ENCODE measurements at regions not wholly inside any gene's neighbourhood (a gene's known extent, or its start where the extent isn't known, plus 50 kb on each side); places are given as distances from the start of the nearest gene placed in this dataset.

DNA sequence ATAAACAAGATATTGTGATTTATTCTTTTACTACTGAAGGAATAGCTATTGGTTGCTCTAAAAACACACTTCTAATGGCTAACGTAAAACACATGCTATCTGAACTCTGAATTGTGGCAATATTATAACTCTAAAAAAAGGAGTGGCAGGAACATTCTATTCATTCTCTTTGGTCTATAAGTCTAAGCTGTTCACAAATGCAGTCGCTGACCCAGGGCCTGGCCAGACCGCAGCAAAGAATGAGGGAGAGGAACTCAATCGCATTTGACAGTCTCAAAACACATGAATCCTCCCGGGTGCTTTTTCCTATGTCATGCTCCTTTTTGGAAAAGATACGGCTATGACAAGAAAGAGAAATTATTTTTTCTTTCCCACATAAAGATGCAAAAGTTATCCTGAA, 651.6 kb upstream of the PITX2 start:
- FAIRE-seq (no peak), DNase-seq (ENCODE audit: low read depth in 1 of 2, low spot score in 2 of 2) (no peak)
- CTCF ChIA-PET (ENCODE audit: partially characterized antibody): interaction anchor here (1.8 kb wide), 1 partner anchor 9 kb away, joined by 6 read pairs; no protein-coding TSS in a partner anchor
- TF ChIP-seq, protein P1, sequence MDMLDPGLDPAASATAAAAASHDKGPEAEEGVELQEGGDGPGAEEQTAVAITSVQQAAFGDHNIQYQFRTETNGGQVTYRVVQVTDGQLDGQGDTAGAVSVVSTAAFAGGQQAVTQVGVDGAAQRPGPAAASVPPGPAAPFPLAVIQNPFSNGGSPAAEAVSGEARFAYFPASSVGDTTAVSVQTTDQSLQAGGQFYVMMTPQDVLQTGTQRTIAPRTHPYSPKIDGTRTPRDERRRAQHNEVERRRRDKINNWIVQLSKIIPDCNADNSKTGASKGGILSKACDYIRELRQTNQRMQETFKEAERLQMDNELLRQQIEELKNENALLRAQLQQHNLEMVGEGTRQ (IDR thresholded peaks at IDR 0.05; ENCODE audit: low read length): no peak
- no peak for TF ChIP-seq SP1 (IDR thresholded peaks at IDR 0.05; ENCODE audit: low read depth, low read length)
- no peak for TF ChIP-seq JUN (IDR thresholded peaks at IDR 0.05; ENCODE audit: low read depth, low read length)
- TF ChIP-seq BRCA1 (IDR thresholded peaks at IDR 0.05; ENCODE audit: low read depth, low read length): no peak
- no peak for TF ChIP-seq ZNF274 (IDR thresholded peaks at IDR 0.05; ENCODE audit: borderline replicate concordance, extremely low read depth, low read length)
- TF ChIP-seq HDAC6 (IDR thresholded peaks at IDR 0.05; ENCODE audit: low read depth, low read length): no peak
- no peak for TF ChIP-seq CHD1 (IDR thresholded peaks at IDR 0.05; ENCODE audit: low read depth, low read length)
- no peak for TF ChIP-seq CREB1 (IDR thresholded peaks at IDR 0.05)
- no peak for TF ChIP-seq MAFK (IDR thresholded peaks at IDR 0.05; ENCODE audit: low read depth, low read length)
- TF ChIP-seq KDM5A (IDR thresholded peaks at IDR 0.05; ENCODE audit: low read length): no peak
- TF ChIP-seq, protein P2, sequence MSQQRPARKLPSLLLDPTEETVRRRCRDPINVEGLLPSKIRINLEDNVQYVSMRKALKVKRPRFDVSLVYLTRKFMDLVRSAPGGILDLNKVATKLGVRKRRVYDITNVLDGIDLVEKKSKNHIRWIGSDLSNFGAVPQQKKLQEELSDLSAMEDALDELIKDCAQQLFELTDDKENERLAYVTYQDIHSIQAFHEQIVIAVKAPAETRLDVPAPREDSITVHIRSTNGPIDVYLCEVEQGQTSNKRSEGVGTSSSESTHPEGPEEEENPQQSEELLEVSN (IDR thresholded peaks at IDR 0.05): no peak
- TF ChIP-seq EGR1 (IDR thresholded peaks at IDR 0.05; ENCODE audit: borderline replicate concordance, low read depth, low read length): no peak
- TF ChIP-seq RNF2 (IDR thresholded peaks at IDR 0.05; ENCODE audit: borderline replicate concordance, low read depth, low read length, missing control alignments, poor library complexity, severe bottlenecking): no peak
- no peak for TF ChIP-seq SIN3A (conservative IDR thresholded peaks at IDR 0.05 in 1 of 2, IDR thresholded peaks at IDR 0.05 in 1 of 2; ENCODE audit: low read depth in 1 of 2, low read length in 2 of 2)

More for the DNA sequence above, 651.6 kb upstream of the PITX2 start:
- no peak overlapping the region for H2BK5ac ChIP-seq (ENCODE audit: low read depth, low read length)
- H4K20me1 ChIP-seq (replicated peaks in 1 of 2; ENCODE audit: control insufficient read depth in 1 of 2, insufficient read depth in 2 of 2, low read length in 2 of 2): no peaks in the 10 kb centered on the region
- H2BK120ac ChIP-seq (replicated peaks; ENCODE audit: low read depth, low read length): no peak overlapping the region
- H2BK12ac ChIP-seq (ENCODE audit: low read depth, low read length): no peak overlapping the region
- no peak overlapping the region for H3K9ac ChIP-seq (replicated peaks in 1 of 4; ENCODE audit: extremely low read depth in 1 of 4, low read depth in 3 of 4, low read length in 3 of 4)
- no peak overlapping the region for H3K4me3 ChIP-seq (ENCODE audit: extremely low read depth in 1 of 4, insufficient read depth in 2 of 4, low read depth in 3 of 4, low read length in 4 of 4)
- H3K23ac ChIP-seq (ENCODE audit: insufficient read length): no peak overlapping the region
- 94% methylated on average over 6 of the region's 6 CpGs; no CpG with 5 or more reads in 1 of the 2 experiments for WGBS, 2 experiments (ENCODE audit: extremely low coverage in 1 of 2, insufficient coverage in 1 of 2, insufficient read length in 1 of 2, insufficient replicate concordance in 2 of 2, low coverage in 1 of 2, low lambda C conversion rate in 2 of 2, missing lambda C conversion rate in 1 of 2)
- H2BK20ac ChIP-seq (ENCODE audit: low read length): no peak overlapping the region
- no peaks in the 10 kb centered on the region for H3K79me1 ChIP-seq (ENCODE audit: low read depth, low read length)
- H3K4ac ChIP-seq (replicated peaks; ENCODE audit: insufficient read length, low read depth, low read length): no peak overlapping the region
- no peak overlapping the region for H3K14ac ChIP-seq (ENCODE audit: insufficient read length)
- H3K79me2 ChIP-seq (ENCODE audit: control insufficient read depth in 1 of 2, insufficient read depth in 2 of 2, low read length in 2 of 2): no peaks in the 10 kb centered on the region
- no peaks in the 10 kb centered on the region for H3K36me3 ChIP-seq (ENCODE audit: control insufficient read depth in 2 of 4, insufficient read depth in 4 of 4, low read length in 3 of 4)
- H3K9me3 ChIP-seq (ENCODE audit: insufficient read depth in 2 of 2, low read depth in 1 of 2, low read length in 1 of 2): no peaks in the 10 kb centered on the region
- H3K4me1 ChIP-seq (replicated peaks in 1 of 4; ENCODE audit: control insufficient read depth in 3 of 4, insufficient read depth in 4 of 4, low read length in 3 of 4): no peaks in the 10 kb centered on the region
- no peak overlapping the region for H3K18ac ChIP-seq (ENCODE audit: extremely low read depth, low read length)
- no peak overlapping the region for H2AK5ac ChIP-seq (ENCODE audit: low read depth, low read length)
- no peaks in the 10 kb centered on the region for H3K23me2 ChIP-seq (ENCODE audit: low read depth, low read length)
- H4K8ac ChIP-seq (ENCODE audit: extremely low read depth, insufficient read depth, low read length): no peak overlapping the region
- H3K4me2 ChIP-seq (ENCODE audit: insufficient read depth in 1 of 2, low read depth in 2 of 2, low read length in 2 of 2): no peak overlapping the region
- H3K27me3 ChIP-seq (replicated peaks in 1 of 4; ENCODE audit: control insufficient read depth in 3 of 4, extremely low read depth in 1 of 4, insufficient read depth in 3 of 4, low read length in 3 of 4): no peaks in the 10 kb centered on the region
- no peak overlapping the region for H4K5ac ChIP-seq (ENCODE audit: insufficient read length, low read depth, low read length)
- H2BK15ac ChIP-seq (ENCODE audit: low read length): no peak overlapping the region
- H2AFZ ChIP-seq (ENCODE audit: low read length): no peak overlapping the region
- POLR2A ChIA-PET (ENCODE audit: partially characterized antibody): no interaction called here
- no peak overlapping the region for H3K56ac ChIP-seq (replicated peaks; ENCODE audit: insufficient read length, low read depth, low read length)
- no peak overlapping the region for H3K27ac ChIP-seq (ENCODE audit: low read depth, low read length)
- H4K91ac ChIP-seq (replicated peaks; ENCODE audit: insufficient read length, low read length): no peak overlapping the region
